Fibroblast of mammary gland (primary cell): ENCODE measurements at regions not wholly inside any gene's neighbourhood (a gene's known extent, or its start where the extent isn't known, plus 50 kb on each side); places are given as distances from the start of the nearest gene placed in this dataset.

ENCODE experiments used
- DNase-seq: peaks from one replicate; pipeline ENCODE4 v3.0.0-alpha.2; 2010; ENCODE audit warnings: low read depth
- H3K4me3 ChIP-seq: 2 replicates; pipeline ENCODE4 v1.5.1; 2011; ENCODE audit warnings: low read depth, mild to moderate bottlenecking, low read length, moderate library complexity; ENCODE audit not compliant: control insufficient read depth
- TF ChIP-seq, protein P1 (sequence below): conservative IDR thresholded peaks from 2 replicates; pipeline ENCODE4 v1.5.1; 2011; ENCODE audit warnings: low read depth, low read length, inconsistent platforms; ENCODE audit not compliant: control insufficient read depth, insufficient read depth

- TF ChIP-seq, protein P1, sequence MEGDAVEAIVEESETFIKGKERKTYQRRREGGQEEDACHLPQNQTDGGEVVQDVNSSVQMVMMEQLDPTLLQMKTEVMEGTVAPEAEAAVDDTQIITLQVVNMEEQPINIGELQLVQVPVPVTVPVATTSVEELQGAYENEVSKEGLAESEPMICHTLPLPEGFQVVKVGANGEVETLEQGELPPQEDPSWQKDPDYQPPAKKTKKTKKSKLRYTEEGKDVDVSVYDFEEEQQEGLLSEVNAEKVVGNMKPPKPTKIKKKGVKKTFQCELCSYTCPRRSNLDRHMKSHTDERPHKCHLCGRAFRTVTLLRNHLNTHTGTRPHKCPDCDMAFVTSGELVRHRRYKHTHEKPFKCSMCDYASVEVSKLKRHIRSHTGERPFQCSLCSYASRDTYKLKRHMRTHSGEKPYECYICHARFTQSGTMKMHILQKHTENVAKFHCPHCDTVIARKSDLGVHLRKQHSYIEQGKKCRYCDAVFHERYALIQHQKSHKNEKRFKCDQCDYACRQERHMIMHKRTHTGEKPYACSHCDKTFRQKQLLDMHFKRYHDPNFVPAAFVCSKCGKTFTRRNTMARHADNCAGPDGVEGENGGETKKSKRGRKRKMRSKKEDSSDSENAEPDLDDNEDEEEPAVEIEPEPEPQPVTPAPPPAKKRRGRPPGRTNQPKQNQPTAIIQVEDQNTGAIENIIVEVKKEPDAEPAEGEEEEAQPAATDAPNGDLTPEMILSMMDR, result no peak
- no peak overlapping the region for H3K4me3 ChIP-seq
- DNase-seq, result no peak
These were observed 163.6 kb upstream of the CST7 start for GRCh38 chr20:24785141-24786110.

- no peak overlapping the region for H3K4me3 ChIP-seq
- DNase-seq, result no peak
- TF ChIP-seq, protein P1, result no peak
These were observed 163.0 kb upstream of the CST7 start for GRCh38 chr20:24786111-24786495.

GRCh38 chr20:24786646-24787045 lies 162.4 kb upstream of the CST7 start:
- DNase-seq, result no peak

DNA sequence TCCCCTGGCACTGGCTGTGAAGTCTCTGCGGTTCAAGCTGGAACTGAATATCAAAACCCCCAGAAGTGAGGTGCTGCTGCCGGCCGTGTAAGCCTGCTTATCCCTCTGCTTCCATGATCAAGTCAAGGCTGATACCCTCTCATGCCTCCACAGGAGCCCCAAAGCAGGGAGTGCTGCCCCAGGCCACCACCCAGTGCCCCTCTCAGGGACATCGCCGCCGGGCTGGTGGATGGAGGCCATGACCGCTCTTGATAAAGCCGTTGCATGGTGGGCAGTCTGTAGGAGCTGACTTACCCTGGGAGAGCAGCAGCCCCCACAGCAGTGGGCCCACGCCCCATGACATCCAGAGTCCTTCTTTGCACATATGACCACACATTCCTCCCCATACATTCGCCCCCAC lies 162.0 kb upstream of the CST7 start:
- H3K4me3 ChIP-seq, result no peak overlapping the region
- DNase-seq, result no peak
- TF ChIP-seq, protein P1, result no peak

More at GRCh38 chr20:24786646-24787045, 162.4 kb upstream of the CST7 start:
- TF ChIP-seq, protein P1, result no peak
- H3K4me3 ChIP-seq, result no peak overlapping the region

DNA sequence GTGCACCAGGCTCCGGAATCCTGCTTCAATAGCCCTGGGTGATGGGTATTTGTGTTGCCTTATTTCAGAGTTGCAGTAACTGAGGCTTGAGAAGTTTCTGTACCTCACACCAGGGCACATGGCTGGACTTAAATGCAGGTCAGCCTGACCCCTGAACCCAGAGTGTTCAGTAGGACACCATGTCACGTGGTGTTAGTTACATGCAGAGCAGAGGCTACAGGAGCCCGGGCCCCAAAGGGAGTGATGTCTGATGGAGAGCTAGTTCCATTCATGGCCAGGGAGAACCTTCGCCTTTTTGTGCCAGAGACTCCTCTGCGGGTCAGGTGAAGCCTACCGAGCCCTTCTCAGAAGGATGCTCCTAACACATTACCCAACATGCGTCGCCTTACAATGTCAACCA lies 161.4 kb upstream of the CST7 start:
- DNase-seq, result no peak
- H3K4me3 ChIP-seq, result no peak overlapping the region
- TF ChIP-seq, protein P1, result no peak

DNA sequence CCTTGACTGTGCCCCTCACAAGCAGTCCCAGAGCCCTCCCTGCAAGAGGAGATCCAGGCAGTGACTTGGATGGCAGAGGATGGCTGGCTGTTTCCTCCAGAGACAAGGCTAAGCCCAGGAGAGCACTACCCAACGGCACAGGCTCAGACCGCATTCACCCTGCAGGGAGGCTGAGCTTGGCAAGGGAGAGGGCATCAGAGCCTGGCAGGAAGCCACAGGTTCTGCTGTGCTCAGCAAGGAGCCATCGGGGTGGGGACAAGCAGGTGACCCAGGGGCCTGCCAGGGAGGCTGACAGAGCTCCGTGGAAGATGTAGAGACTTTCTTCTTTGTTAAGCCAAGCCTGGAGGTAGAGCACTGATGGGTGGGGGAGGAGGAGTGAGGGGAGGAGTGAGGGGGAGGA lies 159.2 kb upstream of the CST7 start:
- TF ChIP-seq, protein P1, result no peak
- DNase-seq, result no peak

More for the DNA sequence above, 159.2 kb upstream of the CST7 start:
- no peak overlapping the region for H3K4me3 ChIP-seq
